OCI-LY1 (cell line): ENCODE measurements at regions not wholly inside any gene's neighbourhood (a gene's known extent, or its start where the extent isn't known, plus 50 kb on each side); places are given as distances from the start of the nearest gene placed in this dataset.

Experiments
- H2AFZ ChIP-seq: fragments of 200-600 bp; sonication (generic), shearing (Covaris generic); 2 replicates; pipeline ENCODE4 v1.6.0; 2014; ENCODE audit warnings: antibody characterized with exemption, mild to moderate bottlenecking, low read length
- H3F3A ChIP-seq: fragments of 200-600 bp; sonication (generic), shearing (Covaris generic); 2 replicates; pipeline ENCODE4 v1.6.0; 2014; ENCODE audit warnings: mild to moderate bottlenecking, antibody characterized with exemption, low read length, moderate library complexity; ENCODE audit not compliant: insufficient read depth
- H3K27ac ChIP-seq: fragments of 200-600 bp; sonication (generic); 2 replicates; pipeline ENCODE4 v1.5.1; 2014; ENCODE audit warnings: low read length, mixed run types, mild to moderate bottlenecking, low read depth; ENCODE audit not compliant: poor library complexity, severe bottlenecking
- H3K27me3 ChIP-seq: fragments of 200-600 bp; sonication (generic); 2 replicates; pipeline ENCODE4 v1.6.0; 2014; ENCODE audit warnings: antibody characterized with exemption, mild to moderate bottlenecking, low read length, moderate library complexity; ENCODE audit not compliant: insufficient read depth
- H3K36me3 ChIP-seq: fragments of 200-600 bp; sonication (generic); 2 replicates; pipeline ENCODE4 v1.6.1; 2014; ENCODE audit warnings: mild to moderate bottlenecking, antibody characterized with exemption, low read length, moderate library complexity, mixed read lengths; ENCODE audit not compliant: insufficient read depth
- H3K4me1 ChIP-seq: fragments of 200-600 bp; sonication (generic); 2 replicates; pipeline ENCODE4 v1.5.1; 2014; ENCODE audit warnings: mild to moderate bottlenecking, low read length, moderate library complexity; ENCODE audit not compliant: insufficient read depth, severe bottlenecking
- H3K4me2 ChIP-seq: fragments of 200-600 bp; sonication (generic), shearing (Covaris generic); 2 replicates; pipeline ENCODE4 v1.6.1; 2014; ENCODE audit warnings: low read length
- H3K4me3 ChIP-seq: fragments of 200-600 bp; sonication (generic); 2 replicates; pipeline ENCODE4 v1.5.1; 2014; ENCODE audit warnings: low read length, low read depth, mild to moderate bottlenecking, mixed read lengths; ENCODE audit not compliant: poor library complexity, severe bottlenecking
- H3K79me2 ChIP-seq: fragments of 200-600 bp; shearing (Covaris generic); 2 replicates; pipeline ENCODE4 v1.6.1; 2016; ENCODE audit warnings: mixed run types, low read length, mixed read lengths; ENCODE audit not compliant: insufficient read depth
- H3K9ac ChIP-seq: fragments of 200-600 bp; sonication (generic), shearing (Covaris generic); 2 replicates; pipeline ENCODE4 v1.6.1; 2014; ENCODE audit warnings: mild to moderate bottlenecking, low read length, mixed read lengths
- H3K9me2 ChIP-seq: fragments of 200-600 bp; sonication (generic), shearing (Covaris generic); 2 replicates; pipeline ENCODE4 v1.6.1; 2014; ENCODE audit warnings: low read depth, mild to moderate bottlenecking, low read length, mixed read lengths
- H3K9me3 ChIP-seq: fragments of 200-600 bp; shearing (Covaris generic); 2 replicates; pipeline ENCODE4 v1.6.1; 2014; ENCODE audit warnings: low read length, mixed read lengths
- H4K20me1 ChIP-seq: fragments of 200-600 bp; sonication (generic), shearing (Covaris generic); 2 replicates; pipeline ENCODE4 v1.6.0; 2016; ENCODE audit warnings: mild to moderate bottlenecking, low read length; ENCODE audit not compliant: insufficient read depth
- CTCF ChIP-seq: fragments of 200-600 bp; sonication (generic), shearing (Covaris generic); IDR thresholded peaks from 2 replicates; pipeline ENCODE4 v1.5.1; 2017; ENCODE audit warnings: mild to moderate bottlenecking, antibody characterized with exemption, low read length, moderate library complexity, mixed read lengths
- EZH2 ChIP-seq: fragments of 200-600 bp; sonication (generic), shearing (Covaris generic); IDR thresholded peaks from 2 replicates; pipeline ENCODE4 v1.8.0; 2017; ENCODE audit warnings: borderline replicate concordance, mixed run types, mild to moderate bottlenecking, antibody characterized with exemption, low read length, moderate library complexity, mixed read lengths

- no peaks in the 10 kb centered on the region for H3F3A ChIP-seq
- no peak overlapping the region for H3K27ac ChIP-seq
- H2AFZ ChIP-seq = no peak overlapping the region
- no peaks in the 10 kb centered on the region for H4K20me1 ChIP-seq
- H3K4me1 ChIP-seq = no peaks in the 10 kb centered on the region
- H3K9ac ChIP-seq = no peak overlapping the region
- no peaks in the 10 kb centered on the region for H3K27me3 ChIP-seq
- H3K36me3 ChIP-seq = no peaks in the 10 kb centered on the region
- H3K9me3 ChIP-seq = peaks cover 5% of the 10 kb centered on the region; the same call in 1 of the 2 replicates
- H3K79me2 ChIP-seq = no peaks in the 10 kb centered on the region
- no peak overlapping the region for H3K4me2 ChIP-seq
- H3K4me3 ChIP-seq = no peak overlapping the region
- no peaks in the 10 kb centered on the region for H3K9me2 ChIP-seq
- no peak for TF ChIP-seq EZH2
Observed at GRCh38 chr10:4043897-4044665, 259.1 kb upstream of the KLF6 start.

GRCh38 chr10:4041635-4042034, 256.6 kb upstream of the KLF6 start:
- no peak overlapping the region for H3K4me2 ChIP-seq
- H3K27ac ChIP-seq = no peak overlapping the region
- no peaks in the 10 kb centered on the region for H3K4me1 ChIP-seq
- H4K20me1 ChIP-seq = no peaks in the 10 kb centered on the region
- peaks cover 5% of the 10 kb centered on the region; the same call in 1 of the 2 replicates for H3K9me3 ChIP-seq
- H3K9me2 ChIP-seq = no peaks in the 10 kb centered on the region
- TF ChIP-seq EZH2 (no peak), CTCF (no peak)
- no peak overlapping the region for H3K9ac ChIP-seq
- H3K4me3 ChIP-seq = no peak overlapping the region
- no peak overlapping the region for H2AFZ ChIP-seq
- no peaks in the 10 kb centered on the region for H3K36me3 ChIP-seq
- H3K79me2 ChIP-seq = no peaks in the 10 kb centered on the region
- no peaks in the 10 kb centered on the region for H3F3A ChIP-seq
- no peaks in the 10 kb centered on the region for H3K27me3 ChIP-seq

GRCh38 chr10:4038000-4038399, 253.0 kb upstream of the KLF6 start:
- no peaks in the 10 kb centered on the region for H3K9me2 ChIP-seq
- no peaks in the 10 kb centered on the region for H4K20me1 ChIP-seq
- H3K79me2 ChIP-seq = no peaks in the 10 kb centered on the region
- H3K9me3 ChIP-seq = peaks cover 5% of the 10 kb centered on the region; the same call in 1 of the 2 replicates
- H3K27me3 ChIP-seq = no peaks in the 10 kb centered on the region
- H3K27ac ChIP-seq = no peak overlapping the region
- H3K4me1 ChIP-seq = no peaks in the 10 kb centered on the region
- no peak overlapping the region for H3K4me2 ChIP-seq
- no peak overlapping the region for H3K9ac ChIP-seq
- H2AFZ ChIP-seq = no peak overlapping the region
- no peaks in the 10 kb centered on the region for H3K36me3 ChIP-seq
- TF ChIP-seq CTCF (no peak), EZH2 (no peak)
- no peaks in the 10 kb centered on the region for H3F3A ChIP-seq
- H3K4me3 ChIP-seq = no peak overlapping the region

GRCh38 chr10:4035599-4035945, 250.6 kb upstream of the KLF6 start:
- no peaks in the 10 kb centered on the region for H4K20me1 ChIP-seq
- H3K27me3 ChIP-seq = no peaks in the 10 kb centered on the region
- no peak overlapping the region for H3K9ac ChIP-seq
- no peaks in the 10 kb centered on the region for H3K36me3 ChIP-seq
- TF ChIP-seq EZH2 (no peak), CTCF (no peak)
- no peaks in the 10 kb centered on the region for H3K4me1 ChIP-seq
- no peaks in the 10 kb centered on the region for H3K79me2 ChIP-seq
- no peaks in the 10 kb centered on the region for H3F3A ChIP-seq
- H3K9me2 ChIP-seq = no peaks in the 10 kb centered on the region
- H3K9me3 ChIP-seq = no peaks in the 10 kb centered on the region
- H3K4me3 ChIP-seq = no peak overlapping the region
- H3K4me2 ChIP-seq = no peak overlapping the region
- no peak overlapping the region for H2AFZ ChIP-seq
- H3K27ac ChIP-seq = no peak overlapping the region
